ENCODE measurements at regions not wholly inside any gene's neighbourhood (a gene's known extent, or its start where the extent isn't known, plus 50 kb on each side); places are given as distances from the start of the nearest gene placed in this dataset.

DNA sequence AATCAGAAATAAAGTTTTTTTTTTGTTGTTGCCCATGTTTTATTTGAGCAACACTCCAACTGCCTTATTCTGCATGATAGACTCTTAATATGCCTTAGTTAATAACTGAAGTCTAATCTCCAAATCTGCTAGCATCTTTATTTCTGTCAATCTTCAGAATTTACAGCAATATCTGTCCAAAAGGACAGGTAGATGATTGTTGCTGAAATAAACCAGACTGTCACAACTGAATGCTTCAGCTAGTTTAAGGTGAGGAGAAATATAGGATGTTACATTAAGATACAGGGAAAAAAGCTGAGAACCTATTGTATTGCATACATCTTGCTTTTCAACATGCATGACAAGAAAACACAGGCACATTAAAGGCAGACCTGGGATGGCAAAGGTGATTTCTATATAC, 204.3 kb downstream of the SLITRK1 start:
- Histone ChIP-seq H3K79me2 (replicated peaks; ENCODE audit: insufficient read depth, low read length) (no peaks in the 10 kb centered on the region), H3K9ac (ENCODE audit: low read length) (no peak overlapping the region), H3K9me2 (ENCODE audit: insufficient read depth, low read length) (no peaks in the 10 kb centered on the region), H3K27me3 (ENCODE audit: insufficient read depth, low read depth, low read length) (no peaks in the 10 kb centered on the region), H4K20me1 (ENCODE audit: insufficient read depth) (no peaks in the 10 kb centered on the region), H2AFZ (ENCODE audit: low read depth, low read length) (no peak overlapping the region), H3F3A (ENCODE audit: insufficient read depth, low read length, poor library complexity, severe bottlenecking) (peaks cover 8% of the 10 kb centered on the region), H3K9me3 (ENCODE audit: low read length) (no peaks in the 10 kb centered on the region), H3K4me2 (ENCODE audit: low read length) (no peak overlapping the region), H3K27ac (ENCODE audit: low read length) (peak overlapping the region; percentile 25), H3K36me3 (ENCODE audit: insufficient read depth, low read length) (no peaks in the 10 kb centered on the region), H3K4me3 (ENCODE audit: low read length) (peak overlapping the region; percentile 1)
- peak; percentile 64 for TF ChIP-seq POLR2AphosphoS5 (IDR thresholded peaks at IDR 0.05)
- TF ChIP-seq MXI1 (conservative IDR thresholded peaks at IDR 0.05; ENCODE audit: poor library complexity, severe bottlenecking): no peak
- TF ChIP-seq, protein P1, sequence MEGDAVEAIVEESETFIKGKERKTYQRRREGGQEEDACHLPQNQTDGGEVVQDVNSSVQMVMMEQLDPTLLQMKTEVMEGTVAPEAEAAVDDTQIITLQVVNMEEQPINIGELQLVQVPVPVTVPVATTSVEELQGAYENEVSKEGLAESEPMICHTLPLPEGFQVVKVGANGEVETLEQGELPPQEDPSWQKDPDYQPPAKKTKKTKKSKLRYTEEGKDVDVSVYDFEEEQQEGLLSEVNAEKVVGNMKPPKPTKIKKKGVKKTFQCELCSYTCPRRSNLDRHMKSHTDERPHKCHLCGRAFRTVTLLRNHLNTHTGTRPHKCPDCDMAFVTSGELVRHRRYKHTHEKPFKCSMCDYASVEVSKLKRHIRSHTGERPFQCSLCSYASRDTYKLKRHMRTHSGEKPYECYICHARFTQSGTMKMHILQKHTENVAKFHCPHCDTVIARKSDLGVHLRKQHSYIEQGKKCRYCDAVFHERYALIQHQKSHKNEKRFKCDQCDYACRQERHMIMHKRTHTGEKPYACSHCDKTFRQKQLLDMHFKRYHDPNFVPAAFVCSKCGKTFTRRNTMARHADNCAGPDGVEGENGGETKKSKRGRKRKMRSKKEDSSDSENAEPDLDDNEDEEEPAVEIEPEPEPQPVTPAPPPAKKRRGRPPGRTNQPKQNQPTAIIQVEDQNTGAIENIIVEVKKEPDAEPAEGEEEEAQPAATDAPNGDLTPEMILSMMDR (IDR thresholded peaks at IDR 0.05; ENCODE audit: poor library complexity, severe bottlenecking): no peak
- TF ChIP-seq EZH2 (IDR thresholded peaks at IDR 0.05; ENCODE audit: borderline replicate concordance, insufficient read depth, low read length, poor library complexity, severe bottlenecking): no peak
- TF ChIP-seq EP300 (conservative IDR thresholded peaks at IDR 0.05; ENCODE audit: poor library complexity, severe bottlenecking): peak; percentile 93
- TF ChIP-seq RAD21 (conservative IDR thresholded peaks at IDR 0.05): peak; percentile 37
- TF ChIP-seq SMC3 (conservative IDR thresholded peaks at IDR 0.05; ENCODE audit: poor library complexity): no peak
- TF ChIP-seq, protein P2, sequence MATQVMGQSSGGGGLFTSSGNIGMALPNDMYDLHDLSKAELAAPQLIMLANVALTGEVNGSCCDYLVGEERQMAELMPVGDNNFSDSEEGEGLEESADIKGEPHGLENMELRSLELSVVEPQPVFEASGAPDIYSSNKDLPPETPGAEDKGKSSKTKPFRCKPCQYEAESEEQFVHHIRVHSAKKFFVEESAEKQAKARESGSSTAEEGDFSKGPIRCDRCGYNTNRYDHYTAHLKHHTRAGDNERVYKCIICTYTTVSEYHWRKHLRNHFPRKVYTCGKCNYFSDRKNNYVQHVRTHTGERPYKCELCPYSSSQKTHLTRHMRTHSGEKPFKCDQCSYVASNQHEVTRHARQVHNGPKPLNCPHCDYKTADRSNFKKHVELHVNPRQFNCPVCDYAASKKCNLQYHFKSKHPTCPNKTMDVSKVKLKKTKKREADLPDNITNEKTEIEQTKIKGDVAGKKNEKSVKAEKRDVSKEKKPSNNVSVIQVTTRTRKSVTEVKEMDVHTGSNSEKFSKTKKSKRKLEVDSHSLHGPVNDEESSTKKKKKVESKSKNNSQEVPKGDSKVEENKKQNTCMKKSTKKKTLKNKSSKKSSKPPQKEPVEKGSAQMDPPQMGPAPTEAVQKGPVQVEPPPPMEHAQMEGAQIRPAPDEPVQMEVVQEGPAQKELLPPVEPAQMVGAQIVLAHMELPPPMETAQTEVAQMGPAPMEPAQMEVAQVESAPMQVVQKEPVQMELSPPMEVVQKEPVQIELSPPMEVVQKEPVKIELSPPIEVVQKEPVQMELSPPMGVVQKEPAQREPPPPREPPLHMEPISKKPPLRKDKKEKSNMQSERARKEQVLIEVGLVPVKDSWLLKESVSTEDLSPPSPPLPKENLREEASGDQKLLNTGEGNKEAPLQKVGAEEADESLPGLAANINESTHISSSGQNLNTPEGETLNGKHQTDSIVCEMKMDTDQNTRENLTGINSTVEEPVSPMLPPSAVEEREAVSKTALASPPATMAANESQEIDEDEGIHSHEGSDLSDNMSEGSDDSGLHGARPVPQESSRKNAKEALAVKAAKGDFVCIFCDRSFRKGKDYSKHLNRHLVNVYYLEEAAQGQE (IDR thresholded peaks at IDR 0.05; ENCODE audit: borderline replicate concordance): no peak
- no peak for TF ChIP-seq TAF1 (IDR thresholded peaks at IDR 0.05; ENCODE audit: low read depth)

DNA sequence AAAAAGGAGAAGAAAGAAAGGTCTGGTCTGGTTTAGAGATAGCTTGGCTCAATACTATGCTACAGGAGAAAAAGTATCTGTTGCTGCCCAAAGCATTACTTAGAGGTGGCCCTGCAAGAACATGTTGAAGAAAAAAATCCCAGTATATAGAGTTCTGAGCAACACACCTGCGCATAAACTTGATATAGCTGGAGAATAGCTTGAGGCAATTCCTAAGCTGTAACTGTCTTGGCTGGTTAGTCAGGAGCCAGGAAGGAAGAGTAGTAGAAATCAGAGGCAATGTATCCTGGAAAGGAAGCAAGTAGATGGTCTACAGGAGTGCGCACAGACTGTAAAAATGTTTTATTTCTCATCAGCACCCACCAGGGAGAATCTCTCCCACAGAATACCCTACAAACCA, 209.7 kb downstream of the SLITRK1 start:
- Histone ChIP-seq H3K79me2 (replicated peaks; ENCODE audit: insufficient read depth, low read length) (no peaks in the 10 kb centered on the region), H3K9me2 (ENCODE audit: insufficient read depth, low read length) (no peaks in the 10 kb centered on the region), H3K9ac (ENCODE audit: low read length) (no peak overlapping the region), H3K4me3 (ENCODE audit: low read length) (no peak overlapping the region), H3K9me3 (ENCODE audit: low read length) (no peaks in the 10 kb centered on the region), H3K4me2 (ENCODE audit: low read length) (no peak overlapping the region), H3F3A (ENCODE audit: insufficient read depth, low read length, poor library complexity, severe bottlenecking) (no peaks in the 10 kb centered on the region), H3K27me3 (ENCODE audit: insufficient read depth, low read depth, low read length) (no peaks in the 10 kb centered on the region), H4K20me1 (ENCODE audit: insufficient read depth) (no peaks in the 10 kb centered on the region), H3K27ac (ENCODE audit: low read length) (no peak overlapping the region), H2AFZ (ENCODE audit: low read depth, low read length) (no peak overlapping the region), H3K36me3 (ENCODE audit: insufficient read depth, low read length) (no peaks in the 10 kb centered on the region)
- no peak for TF ChIP-seq EZH2 (IDR thresholded peaks at IDR 0.05; ENCODE audit: borderline replicate concordance, insufficient read depth, low read length, poor library complexity, severe bottlenecking)
- no peak for TF ChIP-seq TAF1 (IDR thresholded peaks at IDR 0.05; ENCODE audit: low read depth)

DNA sequence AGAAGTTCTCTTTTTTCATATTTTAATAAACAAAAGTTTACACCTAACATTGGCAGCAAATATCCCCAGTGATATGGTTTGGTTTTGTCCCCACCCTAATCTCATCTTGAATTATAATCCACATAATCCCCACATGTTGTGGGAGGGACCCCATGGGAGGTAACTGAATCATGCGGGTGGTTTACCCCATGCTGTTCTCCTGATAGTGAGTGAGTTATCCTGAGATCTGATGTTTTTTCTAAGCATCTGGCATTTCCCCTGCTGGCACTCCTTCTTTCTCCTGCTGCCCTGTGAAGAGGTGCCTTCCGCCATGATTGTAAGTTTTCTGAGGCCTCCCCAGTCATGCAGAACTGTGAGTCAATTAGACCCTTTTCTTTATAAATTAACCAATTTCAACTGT, 214.7 kb downstream of the SLITRK1 start:
- Histone ChIP-seq H3K9me2 (ENCODE audit: insufficient read depth, low read length) (no peaks in the 10 kb centered on the region), H3K4me2 (ENCODE audit: low read length) (no peak overlapping the region), H2AFZ (ENCODE audit: low read depth, low read length) (no peak overlapping the region), H3F3A (ENCODE audit: insufficient read depth, low read length, poor library complexity, severe bottlenecking) (no peaks in the 10 kb centered on the region), H3K9me3 (ENCODE audit: low read length) (no peaks in the 10 kb centered on the region), H3K79me2 (replicated peaks; ENCODE audit: insufficient read depth, low read length) (no peaks in the 10 kb centered on the region), H4K20me1 (ENCODE audit: insufficient read depth) (no peaks in the 10 kb centered on the region), H3K4me3 (ENCODE audit: low read length) (no peak overlapping the region), H3K27me3 (ENCODE audit: insufficient read depth, low read depth, low read length) (no peaks in the 10 kb centered on the region), H3K9ac (ENCODE audit: low read length) (no peak overlapping the region), H3K27ac (ENCODE audit: low read length) (no peak overlapping the region), H3K36me3 (ENCODE audit: insufficient read depth, low read length) (no peaks in the 10 kb centered on the region)
- TF ChIP-seq EP300 (conservative IDR thresholded peaks at IDR 0.05; ENCODE audit: poor library complexity, severe bottlenecking): no peak
- TF ChIP-seq TAF1 (IDR thresholded peaks at IDR 0.05; ENCODE audit: low read depth): no peak
- TF ChIP-seq MXI1 (conservative IDR thresholded peaks at IDR 0.05; ENCODE audit: poor library complexity, severe bottlenecking): no peak
- TF ChIP-seq EZH2 (IDR thresholded peaks at IDR 0.05; ENCODE audit: borderline replicate concordance, insufficient read depth, low read length, poor library complexity, severe bottlenecking): no peak
- TF ChIP-seq, protein P2 (IDR thresholded peaks at IDR 0.05; ENCODE audit: borderline replicate concordance): no peak
- TF ChIP-seq SMC3 (conservative IDR thresholded peaks at IDR 0.05; ENCODE audit: poor library complexity): no peak
- TF ChIP-seq POLR2AphosphoS5 (IDR thresholded peaks at IDR 0.05): no peak
- no peak for TF ChIP-seq RAD21 (conservative IDR thresholded peaks at IDR 0.05)
- TF ChIP-seq, protein P1 (IDR thresholded peaks at IDR 0.05; ENCODE audit: poor library complexity, severe bottlenecking): no peak
